H9 (cell line): ENCODE measurements at regions not wholly inside any gene's neighbourhood (a gene's known extent, or its start where the extent isn't known, plus 50 kb on each side); places are given as distances from the start of the nearest gene placed in this dataset.

Experiments
- DNase-seq: peaks from one replicate; pipeline ENCODE4 v3.0.0-alpha.2; 2017
- H2AFZ ChIP-seq: one replicate; pipeline ENCODE4 v1.6.1; 2013; ENCODE audit warnings: mild to moderate bottlenecking, low read length, control low read depth, moderate library complexity
- H2AK5ac ChIP-seq: 2 replicates; pipeline ENCODE4 v1.6.1; 2013; ENCODE audit warnings: low read length, control low read depth, mixed read lengths; ENCODE audit not compliant: insufficient read length
- H2BK120ac ChIP-seq: one replicate; pipeline ENCODE4 v1.6.1; 2013; ENCODE audit warnings: low read depth, mild to moderate bottlenecking, low read length, control low read depth, inconsistent platforms; ENCODE audit not compliant: poor library complexity, severe bottlenecking
- H2BK12ac ChIP-seq: 2 replicates; pipeline ENCODE4 v1.6.1; 2013; ENCODE audit warnings: low read length, control low read depth, mixed read lengths, low read depth; ENCODE audit not compliant: insufficient read length
- H2BK15ac ChIP-seq: 2 replicates; pipeline ENCODE4 v1.6.1; 2013; ENCODE audit warnings: low read depth, low read length, control low read depth
- H2BK20ac ChIP-seq: one replicate; pipeline ENCODE4 v1.6.1; 2013; ENCODE audit warnings: low read depth, mild to moderate bottlenecking, low read length, control low read depth, inconsistent platforms; ENCODE audit not compliant: poor library complexity, severe bottlenecking
- H2BK5ac ChIP-seq: 2 replicates; pipeline ENCODE4 v1.6.1; 2013; ENCODE audit warnings: low read length, control low read depth, mixed read lengths; ENCODE audit not compliant: insufficient read length
- H3K14ac ChIP-seq: 2 replicates; pipeline ENCODE4 v1.6.1; 2013; ENCODE audit warnings: low read length, control low read depth; ENCODE audit not compliant: insufficient read depth
- H3K18ac ChIP-seq: 2 replicates; pipeline ENCODE4 v1.6.1; 2013; ENCODE audit warnings: low read depth, mild to moderate bottlenecking, mixed read lengths, low read length, control low read depth; ENCODE audit not compliant: insufficient read length
- H3K23ac ChIP-seq: 2 replicates; pipeline ENCODE4 v1.6.1; 2013; ENCODE audit warnings: low read length, control low read depth, mixed read lengths, low read depth; ENCODE audit not compliant: insufficient read length
- H3K23me2 ChIP-seq: 2 replicates; pipeline ENCODE4 v1.6.1; 2013; ENCODE audit warnings: low read depth, mild to moderate bottlenecking, mixed read lengths, low read length, control low read depth; ENCODE audit not compliant: insufficient read length, poor library complexity, severe bottlenecking
- H3K27ac ChIP-seq: 2 replicates; pipeline ENCODE4 v1.5.1; 2013; ENCODE audit warnings: low read length, control low read depth, mixed read lengths, low read depth; ENCODE audit not compliant: insufficient read length
- H3K27me3 ChIP-seq: 2 replicates; pipeline ENCODE4 v1.6.1; 2013; ENCODE audit warnings: low read length, control low read depth, inconsistent platforms; ENCODE audit not compliant: insufficient read depth
- H3K4ac ChIP-seq: 2 replicates; pipeline ENCODE4 v1.6.1; 2013; ENCODE audit warnings: low read depth, mild to moderate bottlenecking, control low read depth, inconsistent platforms, low read length, moderate library complexity
- H3K4me1 ChIP-seq: 2 replicates; pipeline ENCODE4 v1.6.1; 2013; ENCODE audit warnings: low read length, control low read depth, inconsistent platforms; ENCODE audit not compliant: insufficient read depth
- H3K4me2 ChIP-seq: 2 replicates; pipeline ENCODE4 v1.6.1; 2013; ENCODE audit warnings: low read length, control low read depth, mixed read lengths; ENCODE audit not compliant: insufficient read length, insufficient read depth
- H3K56ac ChIP-seq: 2 replicates; pipeline ENCODE4 v1.6.1; 2013; ENCODE audit warnings: low read depth, mild to moderate bottlenecking, mixed read lengths, low read length, control low read depth; ENCODE audit not compliant: insufficient read length
- H3K79me1 ChIP-seq: 2 replicates; pipeline ENCODE4 v1.6.1; 2013; ENCODE audit warnings: low read depth, mild to moderate bottlenecking, moderate library complexity, low read length, control low read depth, inconsistent platforms; ENCODE audit not compliant: insufficient read depth, poor library complexity, severe bottlenecking
- H3K79me2 ChIP-seq: 2 replicates; pipeline ENCODE4 v1.6.1; 2013; ENCODE audit warnings: low read length, control low read depth, inconsistent platforms; ENCODE audit not compliant: insufficient read depth
- H3K9ac ChIP-seq: 2 replicates; pipeline ENCODE4 v1.6.1; 2013; ENCODE audit warnings: low read length, control low read depth, mixed read lengths; ENCODE audit not compliant: insufficient read length; ENCODE audit errors: extremely low read depth
- H3K9me3 ChIP-seq: one replicate; pipeline ENCODE4 v1.6.1; 2013; ENCODE audit warnings: low read depth, low read length, inconsistent platforms; ENCODE audit not compliant: control insufficient read depth
- H3T11ph ChIP-seq: one replicate; pipeline ENCODE4 v1.6.1; 2013; ENCODE audit warnings: mild to moderate bottlenecking, low read length, control low read depth, inconsistent platforms
- H4K20me1 ChIP-seq: one replicate; pipeline ENCODE4 v1.6.1; 2013; ENCODE audit not compliant: control insufficient read depth, insufficient read length, insufficient read depth
- H4K5ac ChIP-seq: 2 replicates; pipeline ENCODE4 v1.6.1; 2013; ENCODE audit warnings: low read depth, mild to moderate bottlenecking, mixed read lengths, low read length, control low read depth; ENCODE audit not compliant: insufficient read length
- H4K8ac ChIP-seq: replicated peaks from 2 replicates; pipeline ENCODE4 v1.6.1; 2013; ENCODE audit warnings: low read length, control low read depth, mixed read lengths, low read depth; ENCODE audit not compliant: insufficient read length
- H4K91ac ChIP-seq: 2 replicates; pipeline ENCODE4 v1.6.1; 2013; ENCODE audit warnings: low read depth, mild to moderate bottlenecking, moderate library complexity, mixed read lengths, low read length, control low read depth; ENCODE audit not compliant: insufficient read length
- H3K27ac Mint-ChIP-seq, 3 experiments: 2 replicates in 2 of 3; 3 replicates in 1 of 3; pipeline ENCODE4 v1.8.0; 2020 to 2021; ENCODE audit warnings: mixed read lengths in 3 of 3, mild to moderate bottlenecking in 1 of 3, moderate library complexity in 1 of 3
- H3K27me3 Mint-ChIP-seq: 2 replicates; pipeline ENCODE4 v1.8.0; 2021; ENCODE audit warnings: low read depth, mild to moderate bottlenecking, moderate library complexity, mixed read lengths
- H3K36me3 Mint-ChIP-seq, 3 experiments: 2 replicates in 2 of 3; 3 replicates in 1 of 3; pipeline ENCODE4 v1.8.0; 2020 to 2021; ENCODE audit warnings: low read depth in 3 of 3, mixed read lengths in 3 of 3; ENCODE audit not compliant: insufficient read depth in 1 of 3
- H3K4me1 Mint-ChIP-seq, 2 experiments: 2 replicates each; pipeline ENCODE4 v1.8.0; 2020; ENCODE audit warnings: mixed read lengths in 2 of 2
- H3K4me3 Mint-ChIP-seq, 2 experiments: 2 replicates in 1 of 2; 3 replicates in 1 of 2; pipeline ENCODE4 v1.8.0; 2020 to 2021; ENCODE audit warnings: mild to moderate bottlenecking in 2 of 2, mixed read lengths in 2 of 2, moderate library complexity in 1 of 2
- H3K9me3 Mint-ChIP-seq, 2 experiments: 2 replicates in 1 of 2; 3 replicates in 1 of 2; pipeline ENCODE4 v1.8.0; 2020; ENCODE audit warnings: mild to moderate bottlenecking in 2 of 2, mixed read lengths in 2 of 2, moderate library complexity in 1 of 2
- TF ChIP-seq, protein P1 (sequence below): fragments of 200-600 bp; sonication (generic); conservative IDR thresholded peaks from 3 replicates; pipeline ENCODE4 v1.8.0; 2021; ENCODE audit warnings: antibody characterized with exemption, mild to moderate bottlenecking

DNA sequence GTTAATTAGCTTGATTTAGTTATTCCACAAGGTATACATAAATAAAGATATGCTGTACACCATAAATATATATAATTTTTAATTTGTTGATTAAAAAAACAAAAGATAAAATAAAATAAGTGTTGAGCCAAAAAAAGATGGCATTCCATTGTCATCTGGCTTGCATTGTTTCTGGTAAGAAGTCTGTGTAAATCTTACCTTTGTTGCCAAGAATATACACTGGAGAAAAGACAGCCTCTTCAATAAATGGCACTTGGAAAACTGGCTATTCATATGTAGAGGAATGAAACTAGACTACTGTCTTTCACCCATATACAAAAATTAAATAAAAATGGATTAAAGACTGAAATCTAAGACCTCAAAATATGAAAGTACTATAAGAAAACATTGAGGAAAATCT, 196.5 kb downstream of the IER5 start:
- H4K20me1 ChIP-seq = no peaks in the 10 kb centered on the region
- no peak overlapping the region for H3K18ac ChIP-seq
- Mint-ChIP-seq H3K27ac (no peak overlapping the region), H3K27me3 (peaks cover 6% of the 10 kb centered on the region), H3K4me3 (no peak overlapping the region), H3K4me1 (no peaks in the 10 kb centered on the region), H3K9me3 (peaks cover 40 to 50% of the 10 kb centered on the region in 2 experiments), H3K36me3 (peaks cover 5 to 32% (median 12%) of the 10 kb centered on the region in 3 experiments)
- no peak overlapping the region for H2BK120ac ChIP-seq
- no peak overlapping the region for H3T11ph ChIP-seq
- H2BK15ac ChIP-seq = no peak overlapping the region
- no peak overlapping the region for H3K9ac ChIP-seq
- H3K4me2 ChIP-seq = no peak overlapping the region
- no peaks in the 10 kb centered on the region for H3K9me3 ChIP-seq
- TF ChIP-seq, protein P1, sequence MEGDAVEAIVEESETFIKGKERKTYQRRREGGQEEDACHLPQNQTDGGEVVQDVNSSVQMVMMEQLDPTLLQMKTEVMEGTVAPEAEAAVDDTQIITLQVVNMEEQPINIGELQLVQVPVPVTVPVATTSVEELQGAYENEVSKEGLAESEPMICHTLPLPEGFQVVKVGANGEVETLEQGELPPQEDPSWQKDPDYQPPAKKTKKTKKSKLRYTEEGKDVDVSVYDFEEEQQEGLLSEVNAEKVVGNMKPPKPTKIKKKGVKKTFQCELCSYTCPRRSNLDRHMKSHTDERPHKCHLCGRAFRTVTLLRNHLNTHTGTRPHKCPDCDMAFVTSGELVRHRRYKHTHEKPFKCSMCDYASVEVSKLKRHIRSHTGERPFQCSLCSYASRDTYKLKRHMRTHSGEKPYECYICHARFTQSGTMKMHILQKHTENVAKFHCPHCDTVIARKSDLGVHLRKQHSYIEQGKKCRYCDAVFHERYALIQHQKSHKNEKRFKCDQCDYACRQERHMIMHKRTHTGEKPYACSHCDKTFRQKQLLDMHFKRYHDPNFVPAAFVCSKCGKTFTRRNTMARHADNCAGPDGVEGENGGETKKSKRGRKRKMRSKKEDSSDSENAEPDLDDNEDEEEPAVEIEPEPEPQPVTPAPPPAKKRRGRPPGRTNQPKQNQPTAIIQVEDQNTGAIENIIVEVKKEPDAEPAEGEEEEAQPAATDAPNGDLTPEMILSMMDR = no peak
- no peaks in the 10 kb centered on the region for H3K27me3 ChIP-seq
- no peak overlapping the region for H2BK12ac ChIP-seq
- H2AFZ ChIP-seq = no peak overlapping the region
- no peaks in the 10 kb centered on the region for H3K79me1 ChIP-seq
- no peak overlapping the region for H4K5ac ChIP-seq
- H3K27ac ChIP-seq = no peak overlapping the region
- H3K23me2 ChIP-seq = no peaks in the 10 kb centered on the region
- no peaks in the 10 kb centered on the region for H3K79me2 ChIP-seq
- no peak overlapping the region for H2AK5ac ChIP-seq
- H2BK20ac ChIP-seq = no peak overlapping the region
- H3K56ac ChIP-seq = no peak overlapping the region
- H4K91ac ChIP-seq = no peak overlapping the region
- no peak overlapping the region for H3K14ac ChIP-seq
- H3K4me1 ChIP-seq = no peaks in the 10 kb centered on the region
- H3K23ac ChIP-seq = no peak overlapping the region
- no peak overlapping the region for H2BK5ac ChIP-seq
- no peak for DNase-seq
- no peak overlapping the region for H3K4ac ChIP-seq
- H4K8ac ChIP-seq = no peak overlapping the region
